ENCODE measurements at regions not wholly inside any gene's neighbourhood (a gene's known extent, or its start where the extent isn't known, plus 50 kb on each side); places are given as distances from the start of the nearest gene placed in this dataset.

DNA sequence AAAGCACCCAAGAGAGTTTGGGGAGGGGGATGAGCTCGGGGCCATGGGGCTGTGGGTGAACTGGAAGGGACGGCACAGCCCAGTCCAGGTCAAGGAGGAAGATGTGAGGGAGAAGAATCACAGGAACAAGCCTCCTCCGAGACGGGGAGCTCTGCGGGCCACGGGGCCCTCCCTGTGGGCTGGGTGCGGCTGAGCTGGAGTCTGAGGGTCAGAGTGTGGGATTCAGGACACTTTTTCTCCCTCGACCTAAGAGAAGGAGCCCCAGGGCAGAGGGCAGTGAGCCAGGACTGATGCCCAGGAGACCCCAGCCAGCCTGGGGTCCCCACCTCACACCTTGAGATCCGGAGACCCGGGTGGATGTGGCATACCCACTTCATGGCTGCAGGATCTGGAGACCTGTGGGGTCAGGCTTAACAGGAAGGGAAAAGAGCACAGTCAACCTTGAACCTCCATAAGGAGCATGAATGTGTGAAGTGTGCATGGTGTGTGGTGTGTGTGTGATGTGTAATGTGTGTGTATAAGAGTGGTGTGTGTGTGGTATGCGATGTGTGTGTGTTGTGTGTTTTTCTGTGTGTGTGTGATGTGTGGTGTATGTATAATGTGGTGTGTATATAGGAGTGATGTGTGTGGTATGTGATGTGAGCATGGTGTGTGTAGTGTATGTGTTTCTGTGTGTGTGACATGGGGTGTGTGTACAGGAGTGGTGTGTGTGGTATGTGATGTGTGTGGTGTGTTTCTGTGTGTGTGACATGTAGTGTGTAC, 504.6 kb downstream of the BRD1 start:
- TF ChIP-seq CTCF (IDR thresholded peaks at IDR 0.05) (no peak), EZH2 (IDR thresholded peaks at IDR 0.05; ENCODE audit: borderline replicate concordance, insufficient read depth, low read depth, low read length, poor library complexity, severe bottlenecking) (no peak)
- Histone ChIP-seq H3K27me3 (replicated peaks in 1 of 4; ENCODE audit: control extremely low read depth in 1 of 4, control insufficient read depth in 3 of 4, insufficient read depth in 4 of 4, low read length in 3 of 4) (peaks cover 0 to 11% (median 3%) of the 10 kb centered on the region in 4 experiments), H3K9me3 (ENCODE audit: control extremely low read depth in 1 of 3, control insufficient read depth in 2 of 3, insufficient read depth in 1 of 3, low read length in 2 of 3) (peaks cover 0 to 23% (median 0%) of the 10 kb centered on the region in 3 donors), H3K27ac (ENCODE audit: low read length in 2 of 2) (no peak overlapping the region), H3K9ac (ENCODE audit: low read length) (no peak overlapping the region), H3K4me1 (ENCODE audit: control insufficient read depth in 2 of 2, insufficient read depth in 2 of 2, low read length in 2 of 2) (no peaks in the 10 kb centered on the region), H3K4me2 (replicated peaks; ENCODE audit: low read depth, low read length, poor library complexity, severe bottlenecking) (no peak overlapping the region), H3K79me2 (ENCODE audit: control insufficient read depth, insufficient read depth, low read length) (no peaks in the 10 kb centered on the region), H3K36me3 (replicated peaks in 1 of 2; ENCODE audit: control extremely low read depth in 1 of 2, control insufficient read depth in 1 of 2, extremely low read depth in 1 of 2, insufficient read depth in 2 of 2, low read length in 1 of 2) (no peaks in the 10 kb centered on the region), H4K20me1 (ENCODE audit: control insufficient read depth, insufficient read depth, low read length, poor library complexity, severe bottlenecking) (no peaks in the 10 kb centered on the region), H2AFZ (ENCODE audit: insufficient read depth, low read depth, low read length, poor library complexity, severe bottlenecking) (no peak overlapping the region), H3K4me3 (ENCODE audit: control extremely low read depth in 1 of 5, extremely low read depth in 1 of 5, insufficient read depth in 1 of 5, low read depth in 2 of 5, low read length in 4 of 5) (no peak overlapping the region)
- peaks cover 29% of the 10 kb centered on the region for H3K27me3 Mint-ChIP-seq
- no peaks in the 10 kb centered on the region for H3K9me3 Mint-ChIP-seq (ENCODE audit: insufficient read depth)
- intact Hi-C loops (cut with micrococcal nuclease) = no loop called here
- WGBS (ENCODE audit: insufficient coverage) = 81% methylated on average over 9 of the region's 11 CpGs
- H3K27ac Mint-ChIP-seq = no peak overlapping the region
- ChIA-PET POLR2A (no interaction called here), CTCF (no interaction called here)
- ATAC-seq (ENCODE audit: low read depth) (no peak), DNase-seq (no peak)
- no peak overlapping the region for H3K4me3 Mint-ChIP-seq
- no peaks in the 10 kb centered on the region for H3K4me1 Mint-ChIP-seq

DNA sequence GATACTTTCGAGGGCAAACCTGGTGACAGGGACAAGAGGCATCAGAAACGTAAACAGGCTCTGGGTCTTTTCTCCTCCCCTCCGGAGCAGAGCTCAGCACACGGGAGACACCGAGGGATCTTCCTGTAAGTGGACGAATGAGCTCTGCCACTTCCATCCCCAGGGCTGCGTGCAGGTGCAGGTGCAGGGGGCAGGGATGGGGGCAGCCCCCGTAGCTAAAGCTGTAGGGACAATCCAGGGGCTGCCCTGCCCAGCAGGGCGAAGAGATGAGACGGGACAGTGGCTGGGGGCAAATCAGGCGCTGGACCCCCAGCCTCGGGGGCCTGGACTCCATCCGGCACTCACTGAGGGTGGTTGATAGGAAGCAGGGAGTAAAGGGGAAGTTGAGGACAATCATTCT, 505.4 kb downstream of the BRD1 start:
- H3K9ac ChIP-seq (ENCODE audit: low read length) = no peak overlapping the region
- H3K27ac Mint-ChIP-seq = no peak overlapping the region
- H3K4me1 Mint-ChIP-seq = no peaks in the 10 kb centered on the region
- H3K4me3 Mint-ChIP-seq = no peak overlapping the region
- intact Hi-C loops (cut with micrococcal nuclease) = no loop called here
- DNase-seq (no peak), ATAC-seq (ENCODE audit: low read depth) (no peak)
- H3K36me3 ChIP-seq (replicated peaks in 1 of 2; ENCODE audit: control extremely low read depth in 1 of 2, control insufficient read depth in 1 of 2, extremely low read depth in 1 of 2, insufficient read depth in 2 of 2, low read length in 1 of 2) = no peaks in the 10 kb centered on the region
- no peaks in the 10 kb centered on the region for H3K9me3 Mint-ChIP-seq (ENCODE audit: insufficient read depth)
- H3K27ac ChIP-seq (ENCODE audit: low read length in 2 of 2) = no peak overlapping the region
- H2AFZ ChIP-seq (ENCODE audit: insufficient read depth, low read depth, low read length, poor library complexity, severe bottlenecking) = no peak overlapping the region
- peaks cover 0 to 11% (median 3%) of the 10 kb centered on the region in 4 experiments for H3K27me3 ChIP-seq (replicated peaks in 1 of 4; ENCODE audit: control extremely low read depth in 1 of 4, control insufficient read depth in 3 of 4, insufficient read depth in 4 of 4, low read length in 3 of 4)
- 80% methylated on average over 10 of the region's 13 CpGs for WGBS (ENCODE audit: insufficient coverage)
- TF ChIP-seq CTCF (IDR thresholded peaks at IDR 0.05) (no peak), EZH2 (IDR thresholded peaks at IDR 0.05; ENCODE audit: borderline replicate concordance, insufficient read depth, low read depth, low read length, poor library complexity, severe bottlenecking) (no peak)
- POLR2A ChIA-PET = no interaction called here
- no peaks in the 10 kb centered on the region for H3K4me1 ChIP-seq (ENCODE audit: control insufficient read depth in 2 of 2, insufficient read depth in 2 of 2, low read length in 2 of 2)
- H3K4me2 ChIP-seq (replicated peaks; ENCODE audit: low read depth, low read length, poor library complexity, severe bottlenecking) = no peak overlapping the region
- H3K79me2 ChIP-seq (ENCODE audit: control insufficient read depth, insufficient read depth, low read length) = no peaks in the 10 kb centered on the region
- H3K9me3 ChIP-seq (ENCODE audit: control extremely low read depth in 1 of 3, control insufficient read depth in 2 of 3, insufficient read depth in 1 of 3, low read length in 2 of 3) = peaks cover 0 to 15% (median 0%) of the 10 kb centered on the region in 3 donors
- H3K27me3 Mint-ChIP-seq = peaks cover 29% of the 10 kb centered on the region
- no peak overlapping the region for H3K4me3 ChIP-seq (ENCODE audit: control extremely low read depth in 1 of 5, extremely low read depth in 1 of 5, insufficient read depth in 1 of 5, low read depth in 2 of 5, low read length in 4 of 5)
- CTCF ChIA-PET = no interaction called here
- no peaks in the 10 kb centered on the region for H4K20me1 ChIP-seq (ENCODE audit: control insufficient read depth, insufficient read depth, low read length, poor library complexity, severe bottlenecking)
